ENCODE measurements at regions not wholly inside any gene's neighbourhood (a gene's known extent, or its start where the extent isn't known, plus 50 kb on each side); places are given as distances from the start of the nearest gene placed in this dataset.

- TF ChIP-seq OSR1 (CRISPR knock-in tag; IDR thresholded peaks at IDR 0.05) (no peak), PATZ1 (CRISPR knock-in tag; IDR thresholded peaks at IDR 0.05; ENCODE audit: borderline replicate concordance) (no peak), ZNF565 (CRISPR knock-in tag; conservative IDR thresholded peaks at IDR 0.05; ENCODE audit: low read depth) (no peak), TSHZ2 (CRISPR knock-in tag; IDR thresholded peaks at IDR 0.05) (no peak)
These were observed 112.0 kb upstream of the CLDN10 start for GRCh38 chr13:95440441-95441088.

All from SK-N-SH treated with all-trans-retinoic acid at 6 μM for 48 hours (cell line).